H1 (cell line): ENCODE measurements at regions not wholly inside any gene's neighbourhood (a gene's known extent, or its start where the extent isn't known, plus 50 kb on each side); places are given as distances from the start of the nearest gene placed in this dataset.

Source experiments
- EZH2 ChIP-seq: fragments of 200-600 bp; sonication (generic); IDR thresholded peaks from 2 replicates; pipeline ENCODE4 v1.7.1; 2012; ENCODE audit warnings: low read depth, mild to moderate bottlenecking, moderate library complexity, low read length, inconsistent platforms; ENCODE audit not compliant: severe bottlenecking
- POLR2AphosphoS5 ChIP-seq: IDR thresholded peaks from 2 replicates; pipeline ENCODE4 v1.6.1; 2011; ENCODE audit warnings: low read depth, low read length
- SRF ChIP-seq: IDR thresholded peaks from 2 replicates; pipeline ENCODE4 v1.6.1; 2011; ENCODE audit warnings: mild to moderate bottlenecking, low read depth, low read length, moderate library complexity
- TF ChIP-seq, protein P1 (sequence below), 3 experiments: IDR thresholded peaks; 1 replicate in 2 of 3; 2 replicates in 1 of 3; pipeline versions ENCODE4 v1.5.1 to v1.6.1; 2011; ENCODE audit warnings: low read length in 3 of 3, mild to moderate bottlenecking in 3 of 3, inconsistent platforms in 2 of 3, low read depth in 1 of 3, moderate library complexity in 1 of 3; ENCODE audit not compliant: insufficient read depth in 1 of 3; ENCODE audit errors: control extremely low read depth in 1 of 3

DNA sequence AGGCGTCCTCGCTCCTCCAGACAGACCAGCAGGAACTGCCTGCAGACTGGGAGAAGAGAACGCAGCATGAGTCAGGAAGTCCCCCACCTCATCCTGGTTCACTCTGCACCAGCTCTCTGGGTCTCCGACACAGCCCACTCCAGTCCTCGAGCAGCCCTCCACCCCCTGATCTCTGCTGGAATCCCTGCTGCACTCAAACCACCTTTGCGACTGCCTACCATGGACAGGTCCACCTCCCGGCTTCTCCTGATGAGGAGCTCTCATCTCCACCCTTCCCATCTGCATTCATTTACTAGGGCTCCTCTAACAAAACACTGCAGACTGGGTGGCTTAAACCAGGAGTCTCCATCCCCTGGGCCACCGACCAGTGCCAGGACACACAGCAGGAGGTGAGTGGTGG lies 202.3 kb upstream of the IGF1R start:
- TF ChIP-seq SRF, result no peak
- TF ChIP-seq, protein P1, sequence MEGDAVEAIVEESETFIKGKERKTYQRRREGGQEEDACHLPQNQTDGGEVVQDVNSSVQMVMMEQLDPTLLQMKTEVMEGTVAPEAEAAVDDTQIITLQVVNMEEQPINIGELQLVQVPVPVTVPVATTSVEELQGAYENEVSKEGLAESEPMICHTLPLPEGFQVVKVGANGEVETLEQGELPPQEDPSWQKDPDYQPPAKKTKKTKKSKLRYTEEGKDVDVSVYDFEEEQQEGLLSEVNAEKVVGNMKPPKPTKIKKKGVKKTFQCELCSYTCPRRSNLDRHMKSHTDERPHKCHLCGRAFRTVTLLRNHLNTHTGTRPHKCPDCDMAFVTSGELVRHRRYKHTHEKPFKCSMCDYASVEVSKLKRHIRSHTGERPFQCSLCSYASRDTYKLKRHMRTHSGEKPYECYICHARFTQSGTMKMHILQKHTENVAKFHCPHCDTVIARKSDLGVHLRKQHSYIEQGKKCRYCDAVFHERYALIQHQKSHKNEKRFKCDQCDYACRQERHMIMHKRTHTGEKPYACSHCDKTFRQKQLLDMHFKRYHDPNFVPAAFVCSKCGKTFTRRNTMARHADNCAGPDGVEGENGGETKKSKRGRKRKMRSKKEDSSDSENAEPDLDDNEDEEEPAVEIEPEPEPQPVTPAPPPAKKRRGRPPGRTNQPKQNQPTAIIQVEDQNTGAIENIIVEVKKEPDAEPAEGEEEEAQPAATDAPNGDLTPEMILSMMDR (IDR thresholded peaks at IDR 0.05; ENCODE audit: control extremely low read depth in 1 of 3, insufficient read depth in 1 of 3, low read depth in 1 of 3, low read length in 3 of 3), result no peak
- TF ChIP-seq EZH2, result no peak
- no peak for TF ChIP-seq POLR2AphosphoS5
